SK-N-MC (cell line): ENCODE measurements at regions not wholly inside any gene's neighbourhood (a gene's known extent, or its start where the extent isn't known, plus 50 kb on each side); places are given as distances from the start of the nearest gene placed in this dataset.

Experiments used
- EZH2 ChIP-seq: fragments of 200-600 bp; sonication (generic); IDR thresholded peaks from one replicate; pipeline ENCODE4 v1.6.1; 2017; ENCODE audit warnings: antibody characterized with exemption
- POLR2AphosphoS5 ChIP-seq: IDR thresholded peaks from 2 replicates; pipeline ENCODE4 v1.6.1; 2012; ENCODE audit warnings: mild to moderate bottlenecking, low read depth, low read length, borderline replicate concordance

- TF ChIP-seq EZH2, result no peak
- no peak for TF ChIP-seq POLR2AphosphoS5
Observed at GRCh38 chrX:34279866-34280560, 147.9 kb upstream of the FAM47A start.
